AG09309 (cell line): ENCODE measurements at regions not wholly inside any gene's neighbourhood (a gene's known extent, or its start where the extent isn't known, plus 50 kb on each side); places are given as distances from the start of the nearest gene placed in this dataset.
"Not testable (repeated sequence)": the region's sequence is repeated elsewhere in the genome, so short reads cannot be mapped to it uniquely, and the experiment has no call there.

ENCODE experiments used
- DNase-seq: peaks from one replicate; pipeline ENCODE4 v3.0.0-alpha.2; 2010; ENCODE audit warnings: low read depth
- H3K4me3 ChIP-seq: 2 replicates; pipeline ENCODE4 v1.5.1; 2011; ENCODE audit warnings: mild to moderate bottlenecking, low read depth, low read length, moderate library complexity; ENCODE audit not compliant: control insufficient read depth
- TF ChIP-seq, protein P1 (sequence below): IDR thresholded peaks from 2 replicates; pipeline ENCODE4 v1.5.1; 2011; ENCODE audit warnings: mild to moderate bottlenecking, low read depth, low read length, inconsistent platforms; ENCODE audit not compliant: insufficient read depth, control insufficient read depth; ENCODE audit errors: missing control alignments

DNA sequence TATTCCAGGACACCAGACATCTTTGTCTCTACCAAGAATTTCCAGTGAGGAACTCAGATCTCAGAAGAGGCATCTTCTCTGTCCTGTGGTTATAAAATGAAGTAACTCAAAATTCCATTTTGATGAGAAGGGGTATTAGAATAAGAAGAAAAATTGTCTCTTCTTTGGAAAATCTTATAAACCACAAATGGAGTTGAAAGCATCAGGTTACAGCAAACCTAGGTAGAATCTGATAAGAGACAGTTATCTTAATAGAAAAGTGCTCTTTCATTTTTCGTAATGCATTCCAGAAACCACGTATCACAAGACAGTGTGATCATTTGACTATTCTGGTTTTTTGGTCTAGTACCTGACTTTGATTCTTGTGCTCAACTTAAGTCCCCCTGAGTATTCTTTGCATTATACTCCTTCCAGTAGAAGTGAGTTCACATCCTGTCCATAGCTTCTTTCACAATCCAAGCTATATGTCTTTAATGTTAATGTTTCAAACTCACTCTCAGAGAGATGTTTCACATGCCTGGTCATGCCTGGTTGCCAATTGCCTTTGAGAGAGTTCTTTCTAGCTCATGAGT lies 120.9 kb upstream of the PRDX6 start:
- no peak overlapping the region for H3K4me3 ChIP-seq
- DNase-seq, result no peak
- TF ChIP-seq, protein P1, sequence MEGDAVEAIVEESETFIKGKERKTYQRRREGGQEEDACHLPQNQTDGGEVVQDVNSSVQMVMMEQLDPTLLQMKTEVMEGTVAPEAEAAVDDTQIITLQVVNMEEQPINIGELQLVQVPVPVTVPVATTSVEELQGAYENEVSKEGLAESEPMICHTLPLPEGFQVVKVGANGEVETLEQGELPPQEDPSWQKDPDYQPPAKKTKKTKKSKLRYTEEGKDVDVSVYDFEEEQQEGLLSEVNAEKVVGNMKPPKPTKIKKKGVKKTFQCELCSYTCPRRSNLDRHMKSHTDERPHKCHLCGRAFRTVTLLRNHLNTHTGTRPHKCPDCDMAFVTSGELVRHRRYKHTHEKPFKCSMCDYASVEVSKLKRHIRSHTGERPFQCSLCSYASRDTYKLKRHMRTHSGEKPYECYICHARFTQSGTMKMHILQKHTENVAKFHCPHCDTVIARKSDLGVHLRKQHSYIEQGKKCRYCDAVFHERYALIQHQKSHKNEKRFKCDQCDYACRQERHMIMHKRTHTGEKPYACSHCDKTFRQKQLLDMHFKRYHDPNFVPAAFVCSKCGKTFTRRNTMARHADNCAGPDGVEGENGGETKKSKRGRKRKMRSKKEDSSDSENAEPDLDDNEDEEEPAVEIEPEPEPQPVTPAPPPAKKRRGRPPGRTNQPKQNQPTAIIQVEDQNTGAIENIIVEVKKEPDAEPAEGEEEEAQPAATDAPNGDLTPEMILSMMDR, result no peak

DNA sequence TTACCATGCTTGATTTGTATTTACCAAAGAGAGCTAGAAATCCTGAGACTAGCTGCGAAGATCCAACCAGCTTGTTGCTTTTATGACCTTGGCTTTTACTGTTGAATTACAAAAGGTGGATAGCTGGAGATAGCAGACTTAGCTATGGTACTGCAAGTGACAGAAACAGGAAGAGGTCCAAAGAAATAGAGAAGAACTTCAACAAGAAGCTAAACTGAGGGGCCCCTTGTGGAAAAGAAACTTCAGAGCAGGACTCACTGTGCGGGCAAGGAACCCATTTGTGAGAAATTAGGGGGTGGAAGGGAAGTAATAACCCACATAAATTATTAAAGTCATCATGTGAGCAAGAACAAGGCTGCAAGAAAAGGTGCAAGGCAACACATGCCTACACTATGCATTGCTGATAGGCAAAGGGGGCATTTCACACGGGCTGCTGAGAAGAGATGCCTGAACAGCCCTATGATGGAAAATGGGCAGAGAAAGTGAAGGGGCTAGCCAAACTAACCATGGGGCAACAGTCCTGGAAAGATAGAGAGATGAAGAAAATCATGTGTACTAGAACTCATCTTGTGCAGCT lies 116.6 kb upstream of the PRDX6 start:
- no peak overlapping the region for H3K4me3 ChIP-seq
- TF ChIP-seq, protein P1, result no peak
- DNase-seq, result no peak

DNA sequence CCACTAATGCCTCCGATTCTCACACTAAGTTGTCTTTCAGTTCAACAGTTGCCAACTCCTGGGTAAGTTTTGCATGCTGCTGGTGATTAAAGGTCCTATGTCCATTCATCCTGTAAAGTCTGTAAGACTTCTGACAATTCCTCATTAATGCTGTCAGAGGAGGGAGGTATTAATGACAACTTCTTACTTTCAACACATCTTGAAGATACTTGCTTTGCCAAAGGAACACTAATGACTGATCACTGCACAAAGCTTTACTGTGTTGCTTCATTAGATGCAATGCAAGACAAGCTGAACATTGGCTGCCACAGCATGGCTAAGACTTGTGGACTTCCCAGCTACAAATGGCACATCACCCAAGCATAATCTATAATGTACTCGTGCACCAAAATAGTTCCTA lies 114.6 kb upstream of the PRDX6 start:
- no peak overlapping the region for H3K4me3 ChIP-seq
- DNase-seq, result no peak
- TF ChIP-seq, protein P1, result no peak

DNA sequence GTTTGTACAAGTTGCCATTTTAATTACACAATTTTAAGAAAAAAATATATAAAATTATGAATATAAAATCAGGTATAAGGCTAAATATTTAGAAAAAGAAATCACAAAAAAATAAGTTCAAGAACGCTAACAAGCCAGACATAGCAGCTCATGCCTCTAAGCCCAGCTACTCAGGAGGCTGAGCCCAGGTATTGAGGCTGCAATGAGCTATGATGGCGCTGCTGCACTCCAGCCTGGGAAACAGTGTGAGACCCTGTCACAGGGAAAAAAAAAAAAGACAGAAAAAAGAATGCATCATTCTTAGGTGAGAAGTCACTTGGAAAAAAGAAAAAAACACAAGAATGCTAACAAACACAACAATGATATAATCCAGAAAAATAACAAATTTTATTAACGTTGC lies 112.3 kb upstream of the PRDX6 start:
- no peak overlapping the region for H3K4me3 ChIP-seq
- DNase-seq, result no peak
- TF ChIP-seq, protein P1, result no peak

DNA sequence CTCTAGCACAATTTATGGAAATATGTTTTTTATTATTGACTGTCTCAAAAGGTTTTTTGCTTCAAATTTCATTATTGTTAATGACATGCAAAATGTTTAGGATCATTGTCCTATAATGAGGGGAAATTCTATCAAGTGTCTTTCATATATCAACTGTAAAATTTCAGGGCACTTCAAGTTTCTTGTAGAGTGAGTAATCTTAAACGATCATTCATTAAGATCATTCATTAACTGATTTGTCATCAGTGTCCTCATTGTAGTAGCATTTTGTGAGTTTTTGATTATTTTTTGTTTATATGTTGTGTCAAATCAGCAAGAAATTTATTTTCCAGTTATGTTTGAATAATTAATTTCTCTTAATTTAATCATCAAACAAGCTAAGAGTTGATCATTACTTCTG lies 111.8 kb upstream of the PRDX6 start:
- TF ChIP-seq, protein P1, result no peak
- no peak for DNase-seq

DNA sequence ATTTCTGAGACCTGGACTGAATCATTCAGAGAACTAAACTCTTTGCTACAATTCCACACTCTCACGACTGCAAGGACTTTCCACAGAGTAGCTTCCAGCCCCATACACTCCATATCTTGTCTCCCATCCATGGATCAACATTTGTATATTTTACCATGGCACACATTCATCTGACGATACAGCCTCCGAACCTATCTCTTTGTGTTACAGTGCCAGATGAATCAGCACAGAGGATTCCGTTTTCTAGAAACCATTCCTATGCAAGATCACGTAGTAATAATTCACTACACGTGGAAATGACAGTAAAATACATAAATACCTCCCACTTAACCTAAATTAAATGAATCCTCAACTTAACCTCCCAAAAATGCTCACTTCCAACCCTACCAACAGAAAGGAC lies 110.0 kb upstream of the PRDX6 start:
- no peak for DNase-seq
- TF ChIP-seq, protein P1, result no peak
- no peak overlapping the region for H3K4me3 ChIP-seq

More for the DNA sequence above, 111.8 kb upstream of the PRDX6 start:
- H3K4me3 ChIP-seq, result no peak overlapping the region

DNA sequence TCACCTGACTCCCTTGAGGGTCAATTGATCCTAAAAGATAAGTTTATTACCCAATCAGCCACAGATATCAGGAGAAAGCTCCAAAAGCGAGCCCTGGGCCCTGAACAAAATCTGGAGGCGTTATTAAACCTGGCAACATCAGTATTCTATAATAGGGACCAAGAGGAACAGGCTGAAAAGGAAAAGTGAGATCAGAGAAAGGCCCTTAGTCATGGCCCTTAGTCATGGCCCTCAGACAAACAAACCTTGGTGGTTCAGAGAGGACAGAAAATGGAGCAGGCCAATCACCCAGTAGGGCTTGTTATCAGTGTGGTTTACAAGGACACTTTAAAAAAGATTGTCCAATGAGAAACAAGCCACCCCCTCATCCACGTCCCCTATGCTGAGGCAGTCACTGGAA lies 106.5 kb upstream of the PRDX6 start:
- not testable (repeated sequence) for DNase-seq

DNA sequence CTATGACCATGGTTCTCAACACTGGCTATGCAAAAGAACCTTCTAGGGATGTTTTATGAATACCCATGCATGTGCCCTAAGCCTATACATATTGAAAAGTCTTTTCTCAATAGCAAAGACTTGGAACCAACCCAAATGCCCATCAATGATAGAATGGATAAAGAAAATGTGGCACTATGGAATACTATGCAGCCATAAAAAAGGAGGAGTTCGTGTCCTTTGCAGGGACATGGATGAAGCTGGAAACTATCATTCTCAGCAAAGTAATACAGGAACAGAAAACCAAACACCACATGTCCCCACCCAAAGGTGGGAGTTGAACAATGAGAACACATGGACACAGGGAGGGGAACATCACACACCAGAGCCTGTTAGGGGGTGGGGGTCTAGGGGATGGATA lies 101.1 kb upstream of the PRDX6 start:
- DNase-seq, H3K4me3 ChIP-seq: not testable (repeated sequence)

More for the DNA sequence above, 106.5 kb upstream of the PRDX6 start:
- not testable (repeated sequence) for H3K4me3 ChIP-seq
